GM13977 (cell line): ENCODE measurements at regions not wholly inside any gene's neighbourhood (a gene's known extent, or its start where the extent isn't known, plus 50 kb on each side); places are given as distances from the start of the nearest gene placed in this dataset.

Experiments used
- DNase-seq: peaks from one replicate; pipeline ENCODE4 v3.0.0; 2012; ENCODE audit warnings: low spot score
- in situ Hi-C: fragments of 300-500 bp; cut with MboI; formaldehyde crosslinking; loops from one replicate; pipeline ENCODE4 v1.12.0; 2022; ENCODE audit warnings: low sequenced_read_pairs, low pct_unique_long_range_greater_than_20kb, mixed read lengths, inconsistent platforms; ENCODE audit not compliant: unreplicated experiment
- TF ChIP-seq, protein P1 (sequence below): IDR thresholded peaks from 2 replicates; pipeline ENCODE4 v1.5.1; 2012; ENCODE audit warnings: mild to moderate bottlenecking, control low read depth; ENCODE audit not compliant: insufficient read depth; ENCODE audit errors: extremely low read depth, missing control alignments

DNA sequence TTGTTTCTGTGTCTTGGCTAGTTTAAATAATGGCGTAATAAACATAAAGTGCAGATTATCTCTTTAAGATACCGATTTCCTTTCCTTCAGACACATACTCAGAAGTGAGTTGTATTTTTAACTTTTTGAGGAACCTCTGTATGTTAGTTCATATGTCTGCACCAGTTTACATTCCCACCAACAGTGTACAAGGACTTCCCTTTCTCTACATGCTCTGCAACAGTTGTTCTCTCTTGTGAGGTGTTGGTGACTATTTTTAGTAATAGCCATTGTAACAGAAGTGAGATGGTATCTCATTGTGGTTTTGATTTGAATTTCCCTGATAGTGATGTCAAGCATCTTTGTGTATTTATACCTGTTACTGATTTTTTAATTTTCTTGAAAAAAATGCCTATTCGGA is 418.6 kb downstream of the UQCRFS1 start:
- in situ Hi-C loops = no loop called here
- TF ChIP-seq, protein P1, sequence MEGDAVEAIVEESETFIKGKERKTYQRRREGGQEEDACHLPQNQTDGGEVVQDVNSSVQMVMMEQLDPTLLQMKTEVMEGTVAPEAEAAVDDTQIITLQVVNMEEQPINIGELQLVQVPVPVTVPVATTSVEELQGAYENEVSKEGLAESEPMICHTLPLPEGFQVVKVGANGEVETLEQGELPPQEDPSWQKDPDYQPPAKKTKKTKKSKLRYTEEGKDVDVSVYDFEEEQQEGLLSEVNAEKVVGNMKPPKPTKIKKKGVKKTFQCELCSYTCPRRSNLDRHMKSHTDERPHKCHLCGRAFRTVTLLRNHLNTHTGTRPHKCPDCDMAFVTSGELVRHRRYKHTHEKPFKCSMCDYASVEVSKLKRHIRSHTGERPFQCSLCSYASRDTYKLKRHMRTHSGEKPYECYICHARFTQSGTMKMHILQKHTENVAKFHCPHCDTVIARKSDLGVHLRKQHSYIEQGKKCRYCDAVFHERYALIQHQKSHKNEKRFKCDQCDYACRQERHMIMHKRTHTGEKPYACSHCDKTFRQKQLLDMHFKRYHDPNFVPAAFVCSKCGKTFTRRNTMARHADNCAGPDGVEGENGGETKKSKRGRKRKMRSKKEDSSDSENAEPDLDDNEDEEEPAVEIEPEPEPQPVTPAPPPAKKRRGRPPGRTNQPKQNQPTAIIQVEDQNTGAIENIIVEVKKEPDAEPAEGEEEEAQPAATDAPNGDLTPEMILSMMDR = no peak
- DNase-seq = no peak

- in situ Hi-C loops = no loop called here
- TF ChIP-seq, protein P1 = no peak
- no peak for DNase-seq
Observed at GRCh38 chr19:28793391-28794168, 419.4 kb downstream of the UQCRFS1 start.

GRCh38 chr19:28785971-28786370 is 427.0 kb downstream of the UQCRFS1 start:
- no peak for DNase-seq

DNA sequence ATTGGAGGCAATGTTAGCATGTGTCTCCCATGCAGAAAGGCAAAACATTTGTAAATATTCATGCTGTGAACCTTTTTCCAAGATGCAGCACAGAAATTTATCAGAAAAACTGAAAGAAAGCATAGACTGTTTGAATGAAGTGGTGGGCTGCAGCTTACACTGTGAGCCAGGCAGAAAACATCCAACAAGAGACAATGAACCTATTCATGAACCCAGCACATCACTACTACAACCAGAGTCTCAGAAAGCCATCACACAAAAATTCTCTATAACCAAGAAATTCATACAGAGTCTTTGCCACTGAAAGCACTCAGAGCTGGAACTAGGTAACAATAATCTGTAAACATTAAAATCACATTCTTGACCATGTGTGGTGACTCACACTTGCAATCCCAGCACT is 448.9 kb downstream of the UQCRFS1 start:
- in situ Hi-C loops = no loop called here
- TF ChIP-seq, protein P1 = no peak
- DNase-seq = no peak

More at GRCh38 chr19:28785971-28786370, 427.0 kb downstream of the UQCRFS1 start:
- TF ChIP-seq, protein P1 = no peak
- in situ Hi-C loops = no loop called here

DNA sequence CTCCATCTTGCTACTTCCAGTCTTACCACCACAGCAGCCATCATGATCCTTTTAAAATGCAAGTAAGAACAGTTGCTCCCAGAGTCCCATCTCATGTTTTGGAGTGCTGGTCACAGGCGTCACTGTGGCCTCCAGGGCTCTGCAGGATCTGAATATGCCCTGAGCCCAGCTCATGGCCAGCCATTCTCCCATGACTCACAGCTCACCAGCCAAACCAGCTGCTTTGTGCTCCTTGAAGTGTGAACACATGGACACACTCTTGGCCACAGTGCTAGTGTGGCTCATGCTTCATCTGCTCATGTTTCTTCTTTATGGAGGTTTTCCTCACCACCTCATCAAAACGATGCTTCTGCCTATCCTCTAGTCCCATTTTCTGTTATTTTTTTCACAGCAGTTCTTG is 466.5 kb downstream of the UQCRFS1 start:
- in situ Hi-C loops = no loop called here
- TF ChIP-seq, protein P1 = no peak
- no peak for DNase-seq

GRCh38 chr19:28744943-28745342 is 468.0 kb downstream of the UQCRFS1 start:
- no peak for DNase-seq
- in situ Hi-C loops = no loop called here
- TF ChIP-seq, protein P1 = no peak
